Activated naive CD8-positive, alpha-beta T cell treated with anti-CD3 and anti-CD28 coated beads for 36 hours (primary cell): ENCODE measurements at regions not wholly inside any gene's neighbourhood (a gene's known extent, or its start where the extent isn't known, plus 50 kb on each side); places are given as distances from the start of the nearest gene placed in this dataset.
"Not testable (repeated sequence)": the region's sequence is repeated elsewhere in the genome, so short reads cannot be mapped to it uniquely, and the experiment has no call there.

Source experiments
- DNase-seq: peaks from one replicate; pipeline ENCODE4 v3.0.0; 2021
- H3K27ac Mint-ChIP-seq: one replicate; pipeline ENCODE4 v1.8.0; 2022; ENCODE audit warnings: mild to moderate bottlenecking, moderate library complexity, mixed read lengths
- H3K27me3 Mint-ChIP-seq: one replicate; pipeline ENCODE4 v1.8.0; 2022; ENCODE audit warnings: mild to moderate bottlenecking, mixed read lengths
- H3K36me3 Mint-ChIP-seq: one replicate; pipeline ENCODE4 v1.8.0; 2021; ENCODE audit warnings: mild to moderate bottlenecking, mixed read lengths
- H3K4me1 Mint-ChIP-seq: one replicate; pipeline ENCODE4 v1.8.0; 2021; ENCODE audit warnings: mixed read lengths
- H3K4me3 Mint-ChIP-seq: one replicate; pipeline ENCODE4 v1.8.0; 2022; ENCODE audit warnings: mild to moderate bottlenecking, moderate library complexity, mixed read lengths
- H3K9me3 Mint-ChIP-seq: one replicate; pipeline ENCODE4 v1.8.0; 2022; ENCODE audit warnings: mixed read lengths

DNA sequence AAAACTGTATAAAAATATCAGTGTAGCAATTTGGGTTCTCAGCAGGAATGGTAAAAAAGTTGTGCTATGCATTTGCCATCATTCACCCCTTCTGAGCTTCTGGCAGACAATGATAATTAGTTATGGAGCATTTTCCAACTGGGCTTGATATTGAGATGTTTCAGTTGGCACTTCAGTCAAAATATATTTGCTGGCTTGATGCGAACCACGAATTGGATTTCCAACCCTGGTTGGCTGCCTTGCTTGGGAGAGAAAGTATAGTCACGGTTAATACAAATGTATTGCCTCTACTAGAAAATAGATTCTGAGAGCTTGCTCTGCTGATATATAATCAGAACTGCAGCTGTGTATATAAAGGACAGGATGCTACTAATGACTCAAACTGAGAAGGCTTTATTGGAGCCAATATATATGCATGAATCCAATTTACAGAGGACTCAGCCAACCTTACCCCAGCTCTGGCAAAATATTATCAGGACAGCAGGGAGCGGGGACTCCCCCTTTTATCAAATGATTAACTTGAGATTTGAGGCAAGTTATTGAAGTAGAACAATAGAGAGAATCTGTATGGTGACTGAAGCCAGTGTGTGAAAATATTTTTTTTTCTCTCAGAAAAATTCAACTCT lies 219.8 kb upstream of the SMIM30 start:
- H3K4me1 Mint-ChIP-seq, result no peaks in the 10 kb centered on the region
- H3K36me3 Mint-ChIP-seq, result no peaks in the 10 kb centered on the region
- no peak overlapping the region for H3K27ac Mint-ChIP-seq
- no peak for DNase-seq
- H3K9me3 Mint-ChIP-seq, result peaks cover 8% of the 10 kb centered on the region
- no peak overlapping the region for H3K4me3 Mint-ChIP-seq
- no peaks in the 10 kb centered on the region for H3K27me3 Mint-ChIP-seq

DNA sequence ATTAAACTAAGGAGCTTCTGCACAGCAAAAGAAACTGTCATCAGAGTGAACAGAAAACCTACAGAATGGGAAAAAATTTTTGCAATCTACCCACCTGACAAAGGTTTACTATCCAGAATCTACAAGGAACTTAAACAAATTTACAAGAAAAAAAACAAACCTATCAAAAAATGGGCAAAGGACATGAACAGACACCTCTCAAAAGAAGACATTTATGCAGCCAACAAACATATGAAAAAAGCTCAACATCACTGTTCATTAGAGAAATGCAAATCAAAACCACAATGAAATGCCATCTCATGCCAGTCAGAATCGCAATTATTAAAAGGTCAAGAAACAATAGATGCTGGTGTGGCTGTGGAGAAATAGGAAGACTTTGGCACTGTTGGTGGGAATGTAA lies 218.5 kb upstream of the SMIM30 start:
- H3K4me3 Mint-ChIP-seq, H3K27me3 Mint-ChIP-seq, H3K36me3 Mint-ChIP-seq, H3K27ac Mint-ChIP-seq, H3K4me1 Mint-ChIP-seq, DNase-seq: not testable (repeated sequence)
- peaks cover 10% of the 10 kb centered on the region for H3K9me3 Mint-ChIP-seq

DNA sequence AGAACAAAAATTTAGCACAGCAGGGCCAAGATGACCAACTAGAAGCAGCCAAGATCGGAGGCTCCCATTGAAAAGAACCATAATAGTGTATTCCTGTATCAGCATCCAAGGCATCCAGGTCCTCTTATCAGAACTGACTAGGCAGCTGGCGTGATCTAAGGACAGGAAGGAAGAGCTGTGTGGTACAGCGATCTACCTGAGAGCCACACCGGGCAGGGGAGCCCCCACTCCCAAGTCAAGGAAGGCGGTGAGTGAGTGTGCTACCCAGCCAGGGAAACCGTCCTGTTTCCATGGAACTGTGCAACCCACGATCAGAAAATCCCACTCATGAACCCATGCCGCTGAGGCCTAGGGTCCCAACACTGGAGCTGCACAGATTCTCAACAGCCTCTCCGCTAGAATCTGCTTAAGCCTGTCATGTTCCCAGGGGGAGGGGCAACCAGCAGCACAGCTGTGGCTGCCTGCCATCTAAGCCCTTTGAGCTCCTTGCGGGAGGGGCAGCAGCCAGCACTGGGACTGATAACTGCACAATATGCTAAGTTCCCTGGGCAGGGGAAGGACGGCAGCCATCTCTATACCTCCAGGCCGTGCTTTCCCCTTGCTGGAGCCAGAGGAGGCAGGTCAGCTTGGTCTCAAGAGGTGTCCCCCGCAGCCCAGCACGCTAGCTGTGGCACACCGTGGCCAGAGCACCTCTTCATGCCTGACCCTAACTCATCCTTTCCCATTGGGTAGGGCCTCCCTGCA lies 213.0 kb upstream of the SMIM30 start:
- no peak overlapping the region for H3K27ac Mint-ChIP-seq
- H3K36me3 Mint-ChIP-seq, result no peaks in the 10 kb centered on the region
- H3K4me1 Mint-ChIP-seq, result no peaks in the 10 kb centered on the region
- peaks cover 4% of the 10 kb centered on the region for H3K9me3 Mint-ChIP-seq
- DNase-seq, result no peak
- no peak overlapping the region for H3K4me3 Mint-ChIP-seq
- H3K27me3 Mint-ChIP-seq, result no peaks in the 10 kb centered on the region

DNA sequence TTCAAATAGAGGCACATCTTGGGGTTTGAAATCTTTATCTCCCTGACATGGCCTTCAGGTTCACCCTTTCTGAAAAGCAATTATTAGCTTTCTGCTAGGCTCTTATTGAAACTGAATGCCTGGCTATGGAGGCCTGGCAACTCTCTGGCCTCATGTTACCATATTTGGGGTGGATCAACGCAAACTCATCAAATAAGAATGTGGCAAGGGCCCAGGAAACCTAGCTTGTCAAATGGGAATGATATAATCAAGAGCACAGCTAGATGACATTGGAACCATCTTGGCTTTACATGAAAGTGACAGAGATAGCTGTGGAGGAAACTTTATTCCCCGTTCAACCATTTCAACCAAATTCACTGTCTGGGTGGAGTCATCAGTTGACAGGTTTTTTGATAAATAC lies 202.8 kb upstream of the SMIM30 start:
- H3K4me3 Mint-ChIP-seq, result no peak overlapping the region
- no peak for DNase-seq
- no peak overlapping the region for H3K27ac Mint-ChIP-seq
- H3K27me3 Mint-ChIP-seq, result no peaks in the 10 kb centered on the region
- H3K9me3 Mint-ChIP-seq, result no peaks in the 10 kb centered on the region
- no peaks in the 10 kb centered on the region for H3K36me3 Mint-ChIP-seq
- H3K4me1 Mint-ChIP-seq, result no peaks in the 10 kb centered on the region

DNA sequence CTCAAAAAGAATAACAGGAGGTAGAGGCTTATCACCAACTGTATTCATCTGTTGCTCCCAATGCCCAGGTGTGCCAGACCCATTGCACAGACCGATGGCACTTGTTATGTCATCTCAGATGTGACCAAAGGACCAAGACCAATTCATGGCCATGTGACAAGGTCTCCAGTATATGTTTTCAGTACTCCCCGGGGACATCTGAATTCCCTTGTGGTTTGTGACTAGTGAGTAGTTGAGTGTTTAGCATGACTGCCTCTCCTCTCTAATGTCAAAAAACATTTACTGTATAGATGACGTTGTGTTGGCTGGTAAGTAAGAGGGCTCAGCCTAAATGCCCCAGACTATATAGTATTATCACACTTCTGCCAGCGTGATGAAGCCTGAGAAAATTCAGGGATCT lies 202.1 kb upstream of the SMIM30 start:
- Mint-ChIP-seq H3K9me3 (no peaks in the 10 kb centered on the region), H3K36me3 (no peaks in the 10 kb centered on the region)

DNA sequence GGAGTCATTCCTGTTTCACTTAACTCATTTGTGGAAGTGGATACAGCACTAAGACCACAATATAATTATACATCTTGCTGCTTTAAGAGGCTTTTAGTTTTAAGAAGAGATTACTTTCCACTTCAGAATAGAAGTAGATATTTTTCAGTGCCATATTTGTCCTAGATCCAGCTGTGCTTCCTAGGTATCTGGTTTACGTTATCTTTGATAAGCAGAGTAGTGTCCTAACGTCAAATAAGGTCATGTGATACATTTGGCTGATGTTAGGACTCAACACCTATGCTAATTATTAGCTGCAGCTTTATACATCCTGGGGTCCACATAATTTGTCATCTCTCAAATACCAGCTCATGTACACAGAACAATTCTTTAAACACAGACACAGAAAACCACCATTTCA lies 196.2 kb upstream of the SMIM30 start:
- DNase-seq, result no peak
- no peaks in the 10 kb centered on the region for H3K27me3 Mint-ChIP-seq
- H3K9me3 Mint-ChIP-seq, result no peaks in the 10 kb centered on the region
- no peak overlapping the region for H3K27ac Mint-ChIP-seq
- no peaks in the 10 kb centered on the region for H3K4me1 Mint-ChIP-seq
- no peaks in the 10 kb centered on the region for H3K36me3 Mint-ChIP-seq
- no peak overlapping the region for H3K4me3 Mint-ChIP-seq

More for the DNA sequence above, 202.1 kb upstream of the SMIM30 start:
- H3K27me3 Mint-ChIP-seq, result no peaks in the 10 kb centered on the region
- no peak overlapping the region for H3K27ac Mint-ChIP-seq
- no peak overlapping the region for H3K4me3 Mint-ChIP-seq
- DNase-seq, result no peak
- H3K4me1 Mint-ChIP-seq, result no peaks in the 10 kb centered on the region

DNA sequence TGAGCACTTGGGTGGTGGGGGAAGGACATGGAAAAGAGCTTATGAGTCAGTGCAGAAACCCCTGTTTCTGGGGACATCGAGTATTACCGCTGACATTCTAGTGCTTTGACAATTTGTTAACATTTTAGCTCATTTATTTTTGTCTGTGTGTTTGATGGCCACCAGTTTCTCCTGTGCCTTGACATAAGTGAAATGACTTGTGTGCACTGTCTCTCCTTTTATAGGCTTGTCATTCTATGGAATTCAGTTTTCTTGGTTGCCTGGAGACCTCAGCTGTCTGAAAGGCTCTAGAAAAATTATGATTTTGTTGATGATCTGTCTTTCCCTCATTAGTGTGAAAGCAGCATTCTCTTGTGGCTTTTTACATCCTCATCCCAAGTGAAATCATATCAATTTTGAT lies 190.0 kb upstream of the SMIM30 start:
- no peaks in the 10 kb centered on the region for H3K27me3 Mint-ChIP-seq
- no peaks in the 10 kb centered on the region for H3K4me1 Mint-ChIP-seq

DNA sequence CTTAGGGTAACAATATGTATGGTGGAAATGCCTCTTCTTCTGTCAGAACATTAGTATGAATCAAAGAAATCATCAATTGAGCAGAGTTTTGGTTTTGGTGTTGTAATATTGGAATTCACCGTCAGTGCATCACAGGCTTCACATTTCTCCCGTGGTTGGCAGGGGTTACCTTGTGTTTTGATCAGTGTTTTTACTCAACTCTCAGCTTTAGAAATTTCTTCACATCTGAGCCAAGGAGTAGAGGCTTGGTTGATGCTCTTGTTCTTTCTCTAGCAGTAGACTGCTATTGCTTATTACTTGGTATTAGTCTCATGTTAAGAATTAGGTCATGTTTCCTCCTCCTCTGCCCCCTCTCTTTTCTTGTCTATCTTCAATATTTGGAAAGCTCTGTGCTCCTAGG lies 188.8 kb upstream of the SMIM30 start:
- peaks cover 3% of the 10 kb centered on the region for H3K9me3 Mint-ChIP-seq
- H3K27ac Mint-ChIP-seq, result no peak overlapping the region
- no peaks in the 10 kb centered on the region for H3K27me3 Mint-ChIP-seq
- no peak overlapping the region for H3K4me3 Mint-ChIP-seq
- H3K4me1 Mint-ChIP-seq, result no peaks in the 10 kb centered on the region
- H3K36me3 Mint-ChIP-seq, result no peaks in the 10 kb centered on the region
- DNase-seq, result no peak

More for the DNA sequence above, 190.0 kb upstream of the SMIM30 start:
- Mint-ChIP-seq H3K4me3 (no peak overlapping the region), H3K27ac (no peak overlapping the region), H3K36me3 (no peaks in the 10 kb centered on the region), H3K9me3 (peaks cover 1% of the 10 kb centered on the region)
- DNase-seq, result no peak

DNA sequence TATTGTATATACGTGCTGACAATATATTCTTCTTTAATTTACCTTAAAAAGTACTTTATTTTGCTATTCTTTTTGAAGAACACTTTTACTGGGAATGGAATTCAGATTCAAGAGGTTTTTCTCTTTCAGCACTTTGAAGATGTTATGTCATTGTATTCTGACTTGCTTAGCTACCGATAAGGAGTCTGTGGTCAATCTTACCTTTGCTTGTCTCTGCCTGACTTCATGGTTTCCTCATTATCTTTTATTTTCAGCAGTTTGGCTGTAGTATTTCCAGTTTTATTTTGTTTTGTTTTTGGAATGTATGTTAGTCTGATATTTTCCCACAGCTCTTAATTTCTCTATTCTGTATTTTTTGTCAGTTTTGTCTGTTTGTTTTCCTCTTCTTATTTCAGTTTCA lies 187.9 kb upstream of the SMIM30 start:
- no peaks in the 10 kb centered on the region for H3K4me1 Mint-ChIP-seq
- no peak for DNase-seq
- H3K36me3 Mint-ChIP-seq, result no peaks in the 10 kb centered on the region
- H3K27me3 Mint-ChIP-seq, result no peaks in the 10 kb centered on the region
- peaks cover 3% of the 10 kb centered on the region for H3K9me3 Mint-ChIP-seq
- no peak overlapping the region for H3K27ac Mint-ChIP-seq
- no peak overlapping the region for H3K4me3 Mint-ChIP-seq

DNA sequence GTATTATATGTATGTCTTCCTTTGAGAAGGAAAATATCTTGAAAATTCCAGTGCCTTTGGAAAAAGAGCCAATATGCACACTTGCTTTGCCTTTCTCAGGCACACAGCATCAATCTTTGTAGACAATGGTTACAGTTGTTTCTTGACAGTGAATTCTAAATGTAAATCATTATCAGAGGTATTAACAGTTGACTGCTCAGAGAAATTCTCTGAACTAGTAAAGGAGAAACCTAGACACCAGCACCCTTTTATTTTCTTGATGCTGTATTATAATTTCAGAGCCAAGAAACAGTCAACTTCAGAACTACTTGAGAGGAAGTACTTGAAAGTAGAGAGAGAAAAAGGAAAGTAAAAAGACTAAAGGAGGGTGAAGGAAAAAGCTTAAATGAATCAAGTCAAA lies 185.8 kb upstream of the SMIM30 start:
- Mint-ChIP-seq H3K27ac (no peak overlapping the region), H3K36me3 (no peaks in the 10 kb centered on the region), H3K4me3 (no peak overlapping the region), H3K27me3 (no peaks in the 10 kb centered on the region), H3K4me1 (no peaks in the 10 kb centered on the region), H3K9me3 (peaks cover 3% of the 10 kb centered on the region)
- DNase-seq, result no peak

DNA sequence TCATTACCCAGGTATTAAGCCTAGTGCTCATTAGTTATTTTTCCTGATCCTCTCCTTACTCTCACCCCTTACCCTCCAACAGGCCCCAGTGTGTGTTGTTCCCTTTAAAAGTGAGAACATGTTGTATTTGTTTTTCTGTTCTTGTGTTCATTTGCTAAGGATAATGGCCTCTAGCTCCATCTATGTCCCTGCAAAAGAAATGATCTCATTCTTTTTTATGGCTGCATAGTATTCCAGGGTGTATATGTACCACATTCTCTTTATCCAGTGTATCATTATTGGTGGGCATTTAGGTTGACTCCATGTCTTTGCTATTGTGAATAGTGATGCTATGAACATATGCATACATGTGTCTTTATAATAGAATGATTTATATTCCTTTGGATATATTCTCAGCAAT lies 185.0 kb upstream of the SMIM30 start:
- DNase-seq, H3K27me3 Mint-ChIP-seq: not testable (repeated sequence)

DNA sequence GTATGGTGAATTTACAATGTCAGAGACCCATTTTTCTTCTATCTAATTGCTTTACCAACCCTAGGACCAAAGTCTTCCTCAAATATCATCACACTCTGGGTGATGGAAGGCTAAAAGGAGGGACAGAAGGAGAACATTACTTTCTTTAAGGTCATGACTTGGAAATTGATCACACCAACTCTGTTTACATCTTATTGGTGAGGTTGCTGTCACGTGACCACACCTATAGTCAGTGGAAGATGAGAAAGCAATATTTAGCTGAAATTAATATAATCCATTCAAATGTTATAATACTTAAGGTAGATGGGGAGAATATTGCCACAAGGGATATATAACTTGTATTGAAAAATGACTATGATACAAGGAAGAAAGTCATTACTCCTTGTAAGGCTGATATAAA lies 183.6 kb upstream of the SMIM30 start:
- DNase-seq, result no peak
- H3K9me3 Mint-ChIP-seq, result peaks cover 3% of the 10 kb centered on the region
- H3K36me3 Mint-ChIP-seq, result no peaks in the 10 kb centered on the region
- H3K27me3 Mint-ChIP-seq, result no peaks in the 10 kb centered on the region
- H3K4me3 Mint-ChIP-seq, result no peak overlapping the region
- no peaks in the 10 kb centered on the region for H3K4me1 Mint-ChIP-seq
- no peak overlapping the region for H3K27ac Mint-ChIP-seq

More for the DNA sequence above, 185.0 kb upstream of the SMIM30 start:
- not testable (repeated sequence) for H3K36me3 Mint-ChIP-seq, H3K4me1 Mint-ChIP-seq, H3K4me3 Mint-ChIP-seq, H3K9me3 Mint-ChIP-seq, H3K27ac Mint-ChIP-seq

DNA sequence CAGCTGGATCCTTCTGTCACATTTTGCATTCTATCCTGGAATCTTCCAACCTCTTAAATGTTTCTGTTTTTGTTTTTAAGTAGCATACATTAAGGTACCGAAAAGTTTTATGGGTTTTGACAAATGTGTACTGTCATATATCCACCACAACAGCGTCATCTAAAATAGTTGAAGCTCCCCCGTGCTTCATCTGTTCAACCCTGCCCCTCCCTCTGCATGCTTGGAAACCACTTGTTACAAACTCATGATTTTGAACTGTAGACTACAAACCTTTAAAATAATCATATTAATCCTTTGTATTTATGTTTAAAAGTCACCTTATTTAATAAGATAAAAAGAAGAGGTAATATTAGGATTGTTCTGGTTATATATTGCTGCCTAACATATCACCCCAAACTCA lies 182.8 kb upstream of the SMIM30 start:
- no peak overlapping the region for H3K4me3 Mint-ChIP-seq
- H3K27ac Mint-ChIP-seq, result no peak overlapping the region
- peaks cover 3% of the 10 kb centered on the region for H3K9me3 Mint-ChIP-seq
- DNase-seq, result no peak
- no peaks in the 10 kb centered on the region for H3K27me3 Mint-ChIP-seq
- H3K36me3 Mint-ChIP-seq, result no peaks in the 10 kb centered on the region
- no peaks in the 10 kb centered on the region for H3K4me1 Mint-ChIP-seq

DNA sequence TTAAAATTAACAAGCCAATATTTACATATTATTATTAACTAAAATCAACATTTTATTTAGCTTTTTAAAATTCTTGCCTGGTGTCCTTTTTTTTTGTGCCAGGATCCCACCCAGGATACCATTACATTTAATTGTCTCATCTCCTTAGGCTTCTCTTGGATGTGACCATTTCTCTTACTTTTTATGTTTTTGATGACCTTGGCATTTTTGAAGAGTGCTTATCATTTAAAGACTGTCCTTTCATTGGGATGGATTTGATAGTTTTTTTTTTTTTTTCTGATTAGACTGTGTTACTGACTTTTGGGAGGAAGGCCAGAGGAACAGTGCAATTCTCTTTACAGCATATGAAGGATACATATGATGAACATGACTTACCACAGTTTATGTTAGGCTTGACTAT lies 181.4 kb upstream of the SMIM30 start:
- Mint-ChIP-seq H3K4me3 (no peak overlapping the region), H3K27me3 (no peaks in the 10 kb centered on the region), H3K36me3 (no peaks in the 10 kb centered on the region), H3K27ac (no peak overlapping the region), H3K9me3 (peaks cover 3% of the 10 kb centered on the region), H3K4me1 (no peaks in the 10 kb centered on the region)
- no peak for DNase-seq

DNA sequence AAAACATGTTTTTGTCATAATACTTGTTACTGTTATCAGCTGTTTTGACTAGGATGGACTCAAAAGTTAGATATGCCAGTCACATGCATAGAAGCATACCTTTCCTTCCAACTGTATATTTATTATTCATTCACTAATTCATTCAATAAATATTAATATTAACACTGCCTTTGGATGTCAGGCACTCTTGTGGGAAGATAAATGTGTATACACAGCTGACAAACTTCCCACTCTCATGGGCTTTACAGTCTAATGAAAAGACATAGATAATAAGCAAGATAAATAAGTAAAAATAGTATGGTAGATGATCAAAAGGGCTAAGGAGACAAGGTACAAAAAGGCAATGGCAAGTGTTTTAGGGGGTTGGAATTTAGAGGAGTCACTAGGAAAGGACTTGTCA lies 180.1 kb upstream of the SMIM30 start:
- Mint-ChIP-seq H3K36me3 (no peaks in the 10 kb centered on the region), H3K27me3 (no peaks in the 10 kb centered on the region), H3K4me1 (no peaks in the 10 kb centered on the region), H3K4me3 (no peak overlapping the region), H3K9me3 (peaks cover 3% of the 10 kb centered on the region), H3K27ac (no peak overlapping the region)
- no peak for DNase-seq

DNA sequence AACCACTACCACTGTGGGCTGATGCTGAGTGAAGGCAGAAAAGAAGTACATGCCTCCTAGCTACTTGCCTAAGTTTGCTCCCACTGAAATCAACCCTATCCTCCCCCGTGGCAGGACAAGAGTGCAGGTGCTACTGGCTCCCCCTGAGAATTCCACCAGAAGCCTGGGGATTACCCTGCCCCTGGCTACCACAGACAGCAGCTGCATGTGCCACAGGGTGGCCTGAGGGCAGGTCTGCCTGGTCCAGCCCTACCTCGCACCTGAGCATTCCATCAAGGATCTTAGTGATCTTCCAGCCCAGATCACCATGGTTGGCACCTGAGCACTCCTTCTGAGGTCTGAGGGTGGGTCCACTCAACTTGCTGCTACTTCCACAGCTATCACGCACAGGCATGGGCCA lies 176.4 kb upstream of the SMIM30 start:
- H3K27ac Mint-ChIP-seq, result no peak overlapping the region
- no peak for DNase-seq
- no peaks in the 10 kb centered on the region for H3K36me3 Mint-ChIP-seq
- no peaks in the 10 kb centered on the region for H3K4me1 Mint-ChIP-seq
- no peaks in the 10 kb centered on the region for H3K27me3 Mint-ChIP-seq
- H3K9me3 Mint-ChIP-seq, result no peaks in the 10 kb centered on the region
- no peak overlapping the region for H3K4me3 Mint-ChIP-seq
